ENCODE measurements at regions not wholly inside any gene's neighbourhood (a gene's known extent, or its start where the extent isn't known, plus 50 kb on each side); places are given as distances from the start of the nearest gene placed in this dataset.

DNA sequence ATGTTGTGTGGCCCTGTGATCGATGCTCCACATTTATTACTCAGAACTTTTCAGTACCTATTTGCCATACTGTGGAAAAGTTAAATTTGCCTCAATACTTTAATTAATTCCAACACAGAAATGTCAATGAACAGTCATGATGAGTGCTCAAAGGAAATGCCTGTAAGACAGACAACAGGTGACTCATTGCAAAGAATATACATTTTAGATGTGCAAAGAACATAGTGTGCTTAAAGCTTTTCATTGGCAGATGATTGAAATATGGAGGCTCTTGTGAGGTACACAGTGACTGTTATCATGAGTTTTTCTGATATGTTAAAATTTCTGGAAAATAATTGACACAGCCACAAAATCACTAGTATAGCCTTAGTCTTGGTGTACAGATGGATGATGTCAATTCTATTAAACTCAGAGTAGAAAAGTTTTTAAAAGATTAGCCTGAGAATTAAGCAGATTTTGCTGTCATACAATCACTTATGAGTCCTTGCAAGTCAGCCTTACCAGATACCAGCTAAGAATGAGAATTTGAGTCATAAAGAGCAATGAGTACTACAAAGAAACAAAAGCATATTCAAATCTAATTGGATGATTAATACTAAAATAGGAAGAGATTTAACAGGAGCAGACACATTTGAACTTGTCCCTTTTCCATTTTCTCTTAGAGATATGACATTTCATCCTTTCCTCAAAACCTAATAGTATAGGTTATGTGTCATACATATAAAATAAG, 544.1 kb downstream of the KCNH5 start:
- Histone ChIP-seq H3K27me3 (ENCODE audit: control insufficient read depth, insufficient read depth, low read length) (no peaks in the 10 kb centered on the region), H2AK5ac (ENCODE audit: low read depth, low read length) (no peak overlapping the region), H3K27ac (ENCODE audit: insufficient read depth, low read length) (no peak overlapping the region), H3K4me3 (ENCODE audit: insufficient read depth, low read depth, low read length) (no peak overlapping the region), H3K9me3 (ENCODE audit: control insufficient read depth, insufficient read depth, low read length) (peaks cover 11% of the 10 kb centered on the region), H3K14ac (replicated peaks; ENCODE audit: low read depth, low read length) (no peak overlapping the region), H3K4me1 (ENCODE audit: control insufficient read depth, insufficient read depth, low read length) (no peaks in the 10 kb centered on the region), H3K79me1 (ENCODE audit: low read depth in 1 of 2, low read length in 2 of 2) (no peaks in the 10 kb centered on the region), H3K56ac (ENCODE audit: extremely low read depth, insufficient read depth, low read length) (no peak overlapping the region), H2BK5ac (ENCODE audit: low read depth, low read length, poor library complexity, severe bottlenecking) (no peak overlapping the region), H3K9me1 (ENCODE audit: insufficient read depth, low read length) (no peaks in the 10 kb centered on the region), H3K9ac (ENCODE audit: low read depth, low read length) (no peak overlapping the region), H4K8ac (ENCODE audit: low read depth in 2 of 2, low read length in 2 of 2) (no peak overlapping the region), H2AK9ac (replicated peaks; ENCODE audit: low read depth, low read length, poor library complexity) (no peak overlapping the region), H3K4me2 (ENCODE audit: low read depth, low read length) (no peak overlapping the region), H4K5ac (ENCODE audit: low read depth, low read length) (no peak overlapping the region), H2BK20ac (ENCODE audit: low read depth, low read length) (no peak overlapping the region), H2BK15ac (ENCODE audit: low read depth, low read length) (no peak overlapping the region), H3K4ac (ENCODE audit: low read depth, low read length) (no peak overlapping the region), H3K36me3 (ENCODE audit: control insufficient read depth, insufficient read depth, low read length) (no peaks in the 10 kb centered on the region), H2BK120ac (ENCODE audit: low read depth, low read length) (no peak overlapping the region), H4K91ac (ENCODE audit: insufficient read depth, low read depth, low read length) (no peak overlapping the region), H3K23ac (ENCODE audit: low read depth, low read length) (no peak overlapping the region), H4K20me1 (ENCODE audit: insufficient read depth, low read length) (no peaks in the 10 kb centered on the region), H2AFZ (replicated peaks; ENCODE audit: low read length, poor library complexity) (no peak overlapping the region), H3K18ac (ENCODE audit: low read depth, low read length) (no peak overlapping the region)
- ATAC-seq (ENCODE audit: low read depth) (no peak), DNase-seq (no peak)
- in situ Hi-C loops (cut with MboI; ENCODE audit: low sequenced_read_pairs) = no loop called here
- POLR2A ChIA-PET (ENCODE audit: unreplicated experiment) = no interaction called here
- TF ChIP-seq RAD21 (IDR thresholded peaks at IDR 0.05; ENCODE audit: low read length) = no peak
- TF ChIP-seq USF2 (IDR thresholded peaks at IDR 0.05; ENCODE audit: low read depth, low read length) = no peak
- no peak for TF ChIP-seq BHLHE40 (IDR thresholded peaks at IDR 0.05; ENCODE audit: low read depth, low read length)
- no peak for TF ChIP-seq CEBPB (IDR thresholded peaks at IDR 0.05; ENCODE audit: low read depth, low read length)
- no peak for TF ChIP-seq CHD1 (IDR thresholded peaks at IDR 0.05; ENCODE audit: low read depth, low read length)
- no peak for TF ChIP-seq RFX5 (IDR thresholded peaks at IDR 0.05; ENCODE audit: low read depth, low read length)
- TF ChIP-seq NFE2L2 (IDR thresholded peaks at IDR 0.05; ENCODE audit: low read depth, low read length) = no peak
- no peak for TF ChIP-seq FOS (IDR thresholded peaks at IDR 0.05; ENCODE audit: low read depth, low read length)
- TF ChIP-seq SMC3 (IDR thresholded peaks at IDR 0.05; ENCODE audit: low read depth, low read length) = no peak
- TF ChIP-seq, protein P1, sequence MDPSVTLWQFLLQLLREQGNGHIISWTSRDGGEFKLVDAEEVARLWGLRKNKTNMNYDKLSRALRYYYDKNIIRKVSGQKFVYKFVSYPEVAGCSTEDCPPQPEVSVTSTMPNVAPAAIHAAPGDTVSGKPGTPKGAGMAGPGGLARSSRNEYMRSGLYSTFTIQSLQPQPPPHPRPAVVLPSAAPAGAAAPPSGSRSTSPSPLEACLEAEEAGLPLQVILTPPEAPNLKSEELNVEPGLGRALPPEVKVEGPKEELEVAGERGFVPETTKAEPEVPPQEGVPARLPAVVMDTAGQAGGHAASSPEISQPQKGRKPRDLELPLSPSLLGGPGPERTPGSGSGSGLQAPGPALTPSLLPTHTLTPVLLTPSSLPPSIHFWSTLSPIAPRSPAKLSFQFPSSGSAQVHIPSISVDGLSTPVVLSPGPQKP (IDR thresholded peaks at IDR 0.05; ENCODE audit: borderline replicate concordance, low read depth, low read length) = no peak
- no peak for TF ChIP-seq MAZ (IDR thresholded peaks at IDR 0.05; ENCODE audit: borderline replicate concordance, low read depth, low read length)
- TF ChIP-seq CTCF (conservative IDR thresholded peaks at IDR 0.05; ENCODE audit: low read depth, low read length) = no peak
- no peak for TF ChIP-seq POLR2A (IDR thresholded peaks at IDR 0.05; ENCODE audit: low read depth, low read length)
- TF ChIP-seq MAFK (IDR thresholded peaks at IDR 0.05; ENCODE audit: low read depth, low read length) = no peak
- TF ChIP-seq MXI1 (IDR thresholded peaks at IDR 0.05; ENCODE audit: borderline replicate concordance, low read depth, low read length) = no peak
- TF ChIP-seq RCOR1 (IDR thresholded peaks at IDR 0.05; ENCODE audit: insufficient replicate concordance, low read length) = no peak
- intact Hi-C loops (cut with micrococcal nuclease) = no loop called here
- WGBS, 2 experiments (ENCODE audit: extremely low coverage in 2 of 2, insufficient read length in 1 of 2) = no CpG with 5 or more reads among the region's 1 CpG
- dilution Hi-C loops (cut with HindIII; ENCODE audit: low sequenced_read_pairs, unreplicated experiment) = no loop called here
- no TSS peak for BruUV-seq (replicated peaks)
- CTCF ChIA-PET = no interaction called here

All from IMR-90 (cell line).